NOMO-1 (cell line): ENCODE measurements at regions not wholly inside any gene's neighbourhood (a gene's known extent, or its start where the extent isn't known, plus 50 kb on each side); places are given as distances from the start of the nearest gene placed in this dataset.

Experiments
- DNase-seq, 2 experiments: peaks; one replicate each; lab custom pipeline; 2025; ENCODE audit not compliant: unreplicated experiment in 2 of 2; lab: John Stamatoyannopoulos, UW

- DNase-seq = no peak
Observed at GRCh38 chr6:50214937-50215336, 165.2 kb upstream of the DEFB112 start.

GRCh38 chr6:50217841-50218240 lies 168.1 kb upstream of the DEFB112 start:
- no peak for DNase-seq

- DNase-seq = no peak
Observed at GRCh38 chr6:50236164-50236563, 186.4 kb upstream of the DEFB112 start.

- no peak for DNase-seq
Observed at GRCh38 chr6:50239853-50240252, 190.1 kb upstream of the DEFB112 start.

GRCh38 chr6:50240986-50241385 lies 191.3 kb upstream of the DEFB112 start:
- no peak for DNase-seq

GRCh38 chr6:50249493-50249892 lies 199.8 kb upstream of the DEFB112 start:
- no peak for DNase-seq

- no peak for DNase-seq
Observed at GRCh38 chr6:50257322-50257721, 207.6 kb upstream of the DEFB112 start.

GRCh38 chr6:50259903-50260302 lies 210.2 kb upstream of the DEFB112 start:
- no peak for DNase-seq

GRCh38 chr6:50264995-50265571 lies 215.4 kb upstream of the DEFB112 start:
- DNase-seq = no peak

- DNase-seq = no peak
Observed at GRCh38 chr6:50270415-50270814, 220.7 kb upstream of the DEFB112 start.

- DNase-seq = no peak
Observed at GRCh38 chr6:50271266-50271665, 221.5 kb upstream of the DEFB112 start.

- DNase-seq = no peak
Observed at GRCh38 chr6:50271817-50272216, 222.1 kb upstream of the DEFB112 start.

GRCh38 chr6:50272611-50273010 lies 222.9 kb upstream of the DEFB112 start:
- DNase-seq = no peak

- no peak for DNase-seq
Observed at GRCh38 chr6:50276771-50277261, 227.1 kb upstream of the DEFB112 start.

GRCh38 chr6:50277774-50278173 lies 228.0 kb upstream of the DEFB112 start:
- DNase-seq = no peak

GRCh38 chr6:50278663-50279062 lies 228.9 kb upstream of the DEFB112 start:
- DNase-seq = no peak

- no peak for DNase-seq
Observed at GRCh38 chr6:50285735-50286134, 236.0 kb upstream of the DEFB112 start.

- no peak for DNase-seq
Observed at GRCh38 chr6:50288241-50288640, 238.5 kb upstream of the DEFB112 start.

- no peak for DNase-seq
Observed at GRCh38 chr6:50288881-50289280, 239.2 kb upstream of the DEFB112 start.

- DNase-seq = no peak
Observed at GRCh38 chr6:50289366-50289765, 239.6 kb upstream of the DEFB112 start.

- DNase-seq = no peak
Observed at GRCh38 chr6:50301307-50301706, 251.6 kb upstream of the DEFB112 start.

GRCh38 chr6:50305660-50306059 lies 255.9 kb upstream of the DEFB112 start:
- DNase-seq = no peak

GRCh38 chr6:50318536-50318935 lies 268.8 kb upstream of the DEFB112 start:
- no peak for DNase-seq
